GM23248 (cell line): ENCODE measurements at regions not wholly inside any gene's neighbourhood (a gene's known extent, or its start where the extent isn't known, plus 50 kb on each side); places are given as distances from the start of the nearest gene placed in this dataset.

Experiments used
- EZH2 ChIP-seq: fragments of 200-600 bp; sonication (generic); IDR thresholded peaks from 2 replicates; pipeline ENCODE4 v1.6.1; 2018; ENCODE audit warnings: antibody characterized with exemption, mild to moderate bottlenecking; ENCODE audit not compliant: insufficient read depth, poor library complexity, severe bottlenecking
- EZH2phosphoT487 ChIP-seq: fragments of 200-600 bp; sonication (generic); IDR thresholded peaks from 2 replicates; pipeline ENCODE4 v1.6.1; 2018; ENCODE audit warnings: antibody characterized with exemption, moderate library complexity, mild to moderate bottlenecking, low read depth; ENCODE audit not compliant: insufficient read depth

GRCh38 chr11:71103266-71103665, 149.1 kb downstream of the SHANK2 start:
- TF ChIP-seq EZH2 (no peak), EZH2phosphoT487 (no peak)
